ENCODE measurements at regions not wholly inside any gene's neighbourhood (a gene's known extent, or its start where the extent isn't known, plus 50 kb on each side); places are given as distances from the start of the nearest gene placed in this dataset.

DNA sequence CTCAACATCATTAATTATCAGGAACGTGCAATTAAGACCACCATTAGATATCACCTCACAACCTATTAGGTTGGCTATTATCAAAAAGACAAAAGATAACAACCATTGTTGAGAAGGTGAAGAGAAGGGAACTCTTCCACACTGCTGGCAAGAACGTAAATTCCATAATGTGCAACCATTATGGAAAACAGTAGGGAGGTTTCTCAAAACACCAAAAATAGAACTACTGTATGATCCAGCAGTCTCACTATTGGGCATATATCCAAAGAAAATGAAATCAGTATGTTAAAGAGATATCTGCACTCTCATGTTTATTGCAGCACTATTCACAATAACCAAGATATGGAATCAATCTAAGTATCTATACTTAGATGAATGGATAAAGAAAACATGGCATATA is 51.6 kb upstream of the OR4E1 start:
- no peak for TF ChIP-seq EZH2 (IDR thresholded peaks at IDR 0.05; ENCODE audit: low read length)
- TF ChIP-seq, protein P1, sequence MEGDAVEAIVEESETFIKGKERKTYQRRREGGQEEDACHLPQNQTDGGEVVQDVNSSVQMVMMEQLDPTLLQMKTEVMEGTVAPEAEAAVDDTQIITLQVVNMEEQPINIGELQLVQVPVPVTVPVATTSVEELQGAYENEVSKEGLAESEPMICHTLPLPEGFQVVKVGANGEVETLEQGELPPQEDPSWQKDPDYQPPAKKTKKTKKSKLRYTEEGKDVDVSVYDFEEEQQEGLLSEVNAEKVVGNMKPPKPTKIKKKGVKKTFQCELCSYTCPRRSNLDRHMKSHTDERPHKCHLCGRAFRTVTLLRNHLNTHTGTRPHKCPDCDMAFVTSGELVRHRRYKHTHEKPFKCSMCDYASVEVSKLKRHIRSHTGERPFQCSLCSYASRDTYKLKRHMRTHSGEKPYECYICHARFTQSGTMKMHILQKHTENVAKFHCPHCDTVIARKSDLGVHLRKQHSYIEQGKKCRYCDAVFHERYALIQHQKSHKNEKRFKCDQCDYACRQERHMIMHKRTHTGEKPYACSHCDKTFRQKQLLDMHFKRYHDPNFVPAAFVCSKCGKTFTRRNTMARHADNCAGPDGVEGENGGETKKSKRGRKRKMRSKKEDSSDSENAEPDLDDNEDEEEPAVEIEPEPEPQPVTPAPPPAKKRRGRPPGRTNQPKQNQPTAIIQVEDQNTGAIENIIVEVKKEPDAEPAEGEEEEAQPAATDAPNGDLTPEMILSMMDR (optimal IDR thresholded peaks at IDR 0.05 in 1 of 3, IDR thresholded peaks at IDR 0.05 in 1 of 3, conservative IDR thresholded peaks at IDR 0.05 in 1 of 3; ENCODE audit: extremely low read depth in 1 of 3, insufficient read depth in 2 of 3, low read length in 3 of 3), result no peak
- Histone ChIP-seq H3K9ac (ENCODE audit: control insufficient read depth, extremely low read depth, insufficient read depth, low read length) (no peak overlapping the region), H3K27ac (ENCODE audit: control insufficient read depth, insufficient read depth, low read length) (no peak overlapping the region), H3K79me2 (ENCODE audit: control insufficient read depth, insufficient read depth, low read length) (no peaks in the 10 kb centered on the region), H4K20me1 (ENCODE audit: control insufficient read depth, extremely low read depth, insufficient read depth, low read length) (no peaks in the 10 kb centered on the region), H2AFZ (ENCODE audit: control insufficient read depth, low read length) (no peak overlapping the region), H3K9me1 (ENCODE audit: control insufficient read depth, extremely low read depth, insufficient read depth, low read length) (no peaks in the 10 kb centered on the region), H3K9me3 (ENCODE audit: control insufficient read depth, low read depth, low read length) (no peaks in the 10 kb centered on the region), H3K4me3 (ENCODE audit: control insufficient read depth in 2 of 3, extremely low read depth in 1 of 3, insufficient read depth in 2 of 3, low read depth in 1 of 3, low read length in 3 of 3) (no peak overlapping the region), H3K36me3 (ENCODE audit: control insufficient read depth in 2 of 2, extremely low read depth in 1 of 2, insufficient read depth in 2 of 2, low read length in 2 of 2) (no peaks in the 10 kb centered on the region), H3K4me2 (ENCODE audit: control insufficient read depth, extremely low read depth, insufficient read depth, low read depth, low read length) (no peak overlapping the region), H3K27me3 (ENCODE audit: control insufficient read depth, extremely low read depth, insufficient read depth, low read length) (peaks cover 5% of the 10 kb centered on the region), H3K4me1 (ENCODE audit: control insufficient read depth, extremely low read depth, insufficient read depth, low read length) (no peaks in the 10 kb centered on the region)
- no peak for FAIRE-seq
- no peak for DNase-seq (ENCODE audit: low read depth, low spot score)
- dilution Hi-C loops (cut with MboI; ENCODE audit: extremely low pct_ligation_motif_present, low sequenced_read_pairs), result no loop called here

DNA sequence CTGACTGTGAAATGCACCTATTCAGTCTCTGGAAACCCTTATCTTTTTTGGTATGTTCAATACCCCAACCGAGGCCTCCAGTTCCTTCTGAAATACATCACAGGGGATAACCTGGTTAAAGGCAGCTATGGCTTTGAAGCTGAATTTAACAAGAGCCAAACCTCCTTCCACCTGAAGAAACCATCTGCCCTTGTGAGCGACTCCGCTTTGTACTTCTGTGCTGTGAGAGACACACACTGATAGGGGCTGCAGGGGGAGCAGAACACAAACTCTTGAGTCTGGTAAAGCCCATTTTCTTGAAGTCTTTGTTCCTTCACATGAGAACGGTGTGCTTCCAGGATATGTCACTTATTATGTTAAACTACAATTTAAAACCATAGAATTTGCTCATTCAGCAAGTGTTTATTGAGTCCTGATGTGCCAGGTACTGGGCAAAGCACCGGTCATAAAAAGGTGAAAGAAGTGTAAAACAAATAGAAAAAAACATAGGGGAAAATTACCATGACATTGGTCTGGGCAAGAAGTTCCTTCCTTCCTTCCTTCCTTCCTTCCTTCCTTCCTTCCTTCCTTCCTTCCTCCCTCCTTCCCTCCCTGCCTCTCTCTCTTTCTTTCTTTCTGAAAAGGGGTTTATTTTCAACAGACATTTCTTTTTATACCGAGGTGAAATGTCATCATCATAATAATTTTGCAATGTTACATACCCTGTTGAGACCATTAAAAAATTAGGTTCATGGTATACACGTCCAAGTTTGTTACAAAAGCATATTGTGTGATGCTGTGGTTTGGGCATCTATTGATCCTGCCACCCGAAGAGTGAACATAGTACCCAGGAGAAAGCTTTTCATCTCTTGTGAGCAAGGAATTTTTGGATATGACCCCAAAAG is 50.7 kb upstream of the OR4E1 start:
- Histone ChIP-seq H3K9me3 (ENCODE audit: control insufficient read depth, low read depth, low read length) (no peaks in the 10 kb centered on the region), H3K4me2 (ENCODE audit: control insufficient read depth, extremely low read depth, insufficient read depth, low read depth, low read length) (no peak overlapping the region), H3K27ac (ENCODE audit: control insufficient read depth, insufficient read depth, low read length) (no peak overlapping the region), H3K9ac (ENCODE audit: control insufficient read depth, extremely low read depth, insufficient read depth, low read length) (no peak overlapping the region), H2AFZ (ENCODE audit: control insufficient read depth, low read length) (no peak overlapping the region), H4K20me1 (ENCODE audit: control insufficient read depth, extremely low read depth, insufficient read depth, low read length) (no peaks in the 10 kb centered on the region), H3K9me1 (ENCODE audit: control insufficient read depth, extremely low read depth, insufficient read depth, low read length) (no peaks in the 10 kb centered on the region), H3K79me2 (ENCODE audit: control insufficient read depth, insufficient read depth, low read length) (no peaks in the 10 kb centered on the region), H3K4me3 (ENCODE audit: control insufficient read depth in 2 of 3, extremely low read depth in 1 of 3, insufficient read depth in 2 of 3, low read depth in 1 of 3, low read length in 3 of 3) (no peak overlapping the region), H3K4me1 (ENCODE audit: control insufficient read depth, extremely low read depth, insufficient read depth, low read length) (no peaks in the 10 kb centered on the region), H3K36me3 (ENCODE audit: control insufficient read depth in 2 of 2, extremely low read depth in 1 of 2, insufficient read depth in 2 of 2, low read length in 2 of 2) (no peaks in the 10 kb centered on the region), H3K27me3 (ENCODE audit: control insufficient read depth, extremely low read depth, insufficient read depth, low read length) (peaks cover 4% of the 10 kb centered on the region)
- dilution Hi-C loops (cut with MboI; ENCODE audit: extremely low pct_ligation_motif_present, low sequenced_read_pairs), result no loop called here
- TF ChIP-seq, protein P1 (optimal IDR thresholded peaks at IDR 0.05 in 1 of 3, IDR thresholded peaks at IDR 0.05 in 1 of 3, conservative IDR thresholded peaks at IDR 0.05 in 1 of 3; ENCODE audit: extremely low read depth in 1 of 3, insufficient read depth in 2 of 3, low read length in 3 of 3), result no peak
- no peak for TF ChIP-seq EZH2 (IDR thresholded peaks at IDR 0.05; ENCODE audit: low read length)
- DNase-seq (ENCODE audit: low read depth, low spot score) (no peak), FAIRE-seq (no peak)
